ENCODE measurements at regions not wholly inside any gene's neighbourhood (a gene's known extent, or its start where the extent isn't known, plus 50 kb on each side); places are given as distances from the start of the nearest gene placed in this dataset.

DNA sequence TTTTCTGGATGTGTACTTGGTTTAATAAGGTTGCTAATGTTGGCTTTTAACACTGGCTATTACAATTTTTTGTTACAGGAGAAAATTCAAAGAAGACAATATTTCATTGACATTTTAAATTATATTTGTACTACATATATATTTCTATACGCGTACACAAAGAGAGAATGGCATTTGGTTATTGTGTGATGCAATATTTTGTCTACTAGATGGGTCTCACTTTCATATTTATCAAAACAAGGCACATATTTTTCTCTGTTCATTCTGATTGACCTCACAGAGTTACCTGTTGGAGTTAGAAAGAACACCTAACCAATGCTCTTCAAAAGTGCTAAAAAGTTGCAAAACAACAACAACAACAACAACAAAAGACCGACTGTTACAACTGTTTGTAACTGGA, 50.2 kb upstream of the VGLL3 start:
- no peak for DNase-seq
